Esophagus squamous epithelium (tissue), 5 donors: ENCODE measurements at regions not wholly inside any gene's neighbourhood (a gene's known extent, or its start where the extent isn't known, plus 50 kb on each side); places are given as distances from the start of the nearest gene placed in this dataset.

Experiments
- DNase-seq: peaks from one replicate; lab custom pipeline; 2025; lab: John Stamatoyannopoulos, UW
- H3K27ac ChIP-seq, 4 donors: fragments of 200-600 bp; sonication (generic); one replicate each; pipeline ENCODE4 v1.5.1; 2016 to 2019; ENCODE audit warnings: mild to moderate bottlenecking in 1 of 4
- H3K27me3 ChIP-seq, 4 donors: fragments of 200-600 bp; sonication (generic); 1 replicate in 3 of 4; 2 replicates in 1 of 4; pipeline versions ENCODE4 v1.5.1 to v1.6.0; 2017 to 2021; ENCODE audit warnings: antibody characterized with exemption in 1 of 4
- H3K36me3 ChIP-seq, 3 donors: fragments of 200-600 bp; sonication (generic); one replicate each; pipeline ENCODE4 v1.5.1; 2016 to 2019
- H3K4me1 ChIP-seq, 3 donors: fragments of 200-600 bp; sonication (generic); one replicate each; pipeline ENCODE4 v1.5.1; 2017 to 2019
- H3K4me3 ChIP-seq, 4 donors: fragments of 200-600 bp; sonication (generic); 1 replicate in 3 of 4; 2 replicates in 1 of 4; pipeline ENCODE4 v1.5.1; 2016 to 2019; ENCODE audit warnings: mild to moderate bottlenecking in 2 of 4, moderate library complexity in 1 of 4
- H3K9me3 ChIP-seq, 3 donors: fragments of 200-600 bp; sonication (generic); one replicate each; pipeline ENCODE4 v1.5.1; 2016 to 2019
- CTCF ChIP-seq, 6 experiments: fragments of 450-650 bp in 4 of 6; fragments of 200-600 bp in 2 of 6; sonication (generic) in 2 of 6; IDR thresholded peaks; one replicate each; pipeline ENCODE4 v1.5.1; 2016 to 2019; ENCODE audit warnings: antibody characterized with exemption in 6 of 6, mild to moderate bottlenecking in 4 of 6, moderate library complexity in 4 of 6
- POLR2A ChIP-seq, 4 donors: fragments of 450-650 bp; IDR thresholded peaks; one replicate each; pipeline ENCODE4 v1.6.1; 2017; ENCODE audit warnings: antibody characterized with exemption in 4 of 4, mild to moderate bottlenecking in 4 of 4, moderate library complexity in 3 of 4
- WGBS, 2 donors: methylation state at CpG; one replicate each; pipeline ENCODE4 v1.1.5; 2018; 5-methylcytosine and 5-hydroxymethylcytosine counted together
- intact Hi-C: fragments of 100-400 bp; cut with DNase I; formaldehyde crosslinking; loops from one replicate; pipeline ENCODE4 v1.15.0; 2022
- donor health status: DM: yes; HTN: yes; CAD: no.

DNA sequence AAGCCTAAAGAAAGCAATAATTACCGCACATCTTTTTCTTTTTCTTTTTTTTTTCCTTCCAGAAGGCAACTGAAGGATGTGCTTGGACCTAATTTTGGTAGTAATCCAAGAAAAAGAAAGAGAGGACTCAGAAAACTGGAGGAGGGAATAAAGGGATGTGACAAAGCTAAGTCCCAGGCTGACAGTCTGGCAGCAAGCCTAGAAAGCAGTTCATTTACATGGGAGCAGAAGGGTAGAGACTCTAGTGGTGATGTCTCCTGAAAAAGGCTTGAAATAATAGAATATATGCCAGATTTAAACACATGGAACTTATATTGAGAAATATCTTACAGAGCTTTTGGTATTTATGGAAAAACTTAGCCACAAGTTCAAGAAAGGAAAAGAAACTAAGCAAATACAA lies 101.0 kb upstream of the SHISA6 start:
- TF ChIP-seq POLR2A (IDR thresholded peaks at IDR 0.05) (no peak), CTCF (IDR thresholded peaks at IDR 0.05) (no peak)
- no peak for DNase-seq
- H3K4me1 ChIP-seq, result peaks cover 0 to 10% (median 5%) of the 10 kb centered on the region in 3 donors
- H3K36me3 ChIP-seq, result no peaks in the 10 kb centered on the region
- H3K27ac ChIP-seq, result no peak overlapping the region
- 29 to 37% methylated on average over 1 of the region's 1 CpG for WGBS, 2 donors
- H3K4me3 ChIP-seq, result no peak overlapping the region
- intact Hi-C loops, result no loop called here
- H3K9me3 ChIP-seq, result no peaks in the 10 kb centered on the region
- H3K27me3 ChIP-seq, result no peaks in the 10 kb centered on the region

DNA sequence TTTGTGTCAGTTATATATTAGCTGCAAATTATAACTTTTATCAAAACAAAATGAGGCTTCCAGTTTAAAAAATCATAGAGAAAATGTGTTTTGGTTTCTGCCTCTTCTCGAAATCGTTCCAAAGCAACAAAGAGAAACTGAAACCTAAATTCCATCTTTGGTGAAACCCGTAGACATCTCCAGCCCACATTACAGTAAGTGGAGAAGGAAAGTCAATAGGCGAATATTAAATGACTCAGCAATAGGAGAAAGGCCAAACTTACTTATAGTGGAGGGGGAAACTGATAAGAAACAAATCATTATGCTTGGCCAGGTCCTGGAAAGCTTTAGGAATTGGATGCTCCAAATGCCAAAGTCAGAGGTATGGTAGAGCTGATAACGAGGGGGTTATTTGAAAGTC lies 103.0 kb upstream of the SHISA6 start:
- intact Hi-C loops, result no loop called here
- no peak overlapping the region for H3K27ac ChIP-seq
- H3K9me3 ChIP-seq, result no peaks in the 10 kb centered on the region
- H3K4me1 ChIP-seq, result peaks cover 0 to 10% (median 5%) of the 10 kb centered on the region in 3 donors
- DNase-seq, result no peak
- peak overlapping the region in 1 of 4 donors; percentile 16 for H3K4me3 ChIP-seq
- TF ChIP-seq POLR2A (IDR thresholded peaks at IDR 0.05) (no peak), CTCF (IDR thresholded peaks at IDR 0.05) (no peak)
- H3K36me3 ChIP-seq, result no peaks in the 10 kb centered on the region
- WGBS, 2 donors, result 57 to 59% methylated on average over 5 of the region's 5 CpGs
- H3K27me3 ChIP-seq, result no peaks in the 10 kb centered on the region

DNA sequence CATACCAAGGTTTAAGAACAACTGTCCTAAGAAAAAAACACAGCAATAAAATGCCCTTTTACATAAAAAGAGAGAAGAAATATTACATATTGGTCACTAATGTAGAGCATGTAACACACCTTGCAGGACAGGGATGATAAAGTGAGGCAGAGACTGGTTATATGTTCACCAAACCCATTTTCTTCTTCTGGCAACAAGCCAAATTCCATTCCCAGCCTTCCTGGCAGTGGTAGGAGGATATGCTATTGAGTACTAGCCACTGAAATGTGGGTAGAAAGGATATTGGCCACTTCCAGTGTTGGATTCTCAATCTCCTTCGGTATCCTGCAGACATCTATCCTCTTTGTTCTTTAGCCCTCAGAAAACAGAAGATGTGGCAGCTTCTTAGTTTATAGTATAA lies 105.2 kb upstream of the SHISA6 start:
- no peak for DNase-seq
- 84 to 92% methylated on average over 1 of the region's 1 CpG for WGBS, 2 donors
- Histone ChIP-seq H3K27me3 (no peaks in the 10 kb centered on the region), H3K36me3 (no peaks in the 10 kb centered on the region), H3K9me3 (no peaks in the 10 kb centered on the region), H3K27ac (no peak overlapping the region), H3K4me3 (no peak overlapping the region), H3K4me1 (peaks cover 0 to 10% (median 5%) of the 10 kb centered on the region in 3 donors)
- intact Hi-C loops, result no loop called here
- TF ChIP-seq POLR2A (IDR thresholded peaks at IDR 0.05) (no peak), CTCF (IDR thresholded peaks at IDR 0.05) (no peak)

GRCh38 chr17:11130367-11130766 lies 110.6 kb upstream of the SHISA6 start:
- no peak for DNase-seq
- intact Hi-C loops, result no loop called here
- no peaks in the 10 kb centered on the region for H3K9me3 ChIP-seq
- H3K4me1 ChIP-seq, result no peaks in the 10 kb centered on the region
- 68 to 71% methylated on average over 4 of the region's 4 CpGs for WGBS, 2 donors
- H3K36me3 ChIP-seq, result no peaks in the 10 kb centered on the region
- TF ChIP-seq CTCF (IDR thresholded peaks at IDR 0.05) (no peak), POLR2A (IDR thresholded peaks at IDR 0.05) (no peak)
- H3K4me3 ChIP-seq, result no peak overlapping the region
- H3K27ac ChIP-seq, result no peak overlapping the region
- H3K27me3 ChIP-seq, result peaks cover 0 to 4% (median 0%) of the 10 kb centered on the region in 4 donors

- H3K4me3 ChIP-seq, result no peak overlapping the region
- H3K36me3 ChIP-seq, result no peaks in the 10 kb centered on the region
- no peak overlapping the region for H3K27ac ChIP-seq
- intact Hi-C loops, result no loop called here
- H3K9me3 ChIP-seq, result no peaks in the 10 kb centered on the region
- TF ChIP-seq CTCF (IDR thresholded peaks at IDR 0.05) (no peak), POLR2A (IDR thresholded peaks at IDR 0.05) (no peak)
- no peaks in the 10 kb centered on the region for H3K27me3 ChIP-seq
- WGBS, 2 donors, result 25 to 40% methylated on average over 5 of the region's 5 CpGs
- no peak for DNase-seq
- no peaks in the 10 kb centered on the region for H3K4me1 ChIP-seq
Observed at GRCh38 chr17:11122908-11123307, 118.1 kb upstream of the SHISA6 start.
